Progenitor cell of endocrine pancreas (in vitro differentiated cells): ENCODE measurements at regions not wholly inside any gene's neighbourhood (a gene's known extent, or its start where the extent isn't known, plus 50 kb on each side); places are given as distances from the start of the nearest gene placed in this dataset.

Source experiments
- DNase-seq: peaks from one replicate; pipeline ENCODE4 v3.0.0; 2021; ENCODE audit warnings: low spot score; ENCODE audit not compliant: unreplicated experiment
- H3K27ac Mint-ChIP-seq: 2 replicates; pipeline ENCODE4 v1.8.0; 2021; ENCODE audit warnings: mild to moderate bottlenecking, moderate library complexity, mixed read lengths
- H3K27me3 Mint-ChIP-seq: 2 replicates; pipeline ENCODE4 v1.8.0; 2021; ENCODE audit warnings: mixed read lengths
- H3K36me3 Mint-ChIP-seq: 2 replicates; pipeline ENCODE4 v1.8.0; 2022; ENCODE audit warnings: mixed read lengths; ENCODE audit not compliant: insufficient read depth
- H3K4me1 Mint-ChIP-seq: 2 replicates; pipeline ENCODE4 v1.8.0; 2021; ENCODE audit warnings: low read depth, mixed read lengths
- H3K4me3 Mint-ChIP-seq: 2 replicates; pipeline ENCODE4 v1.8.0; 2021; ENCODE audit warnings: low read depth, mild to moderate bottlenecking, moderate library complexity, mixed read lengths
- H3K9me3 Mint-ChIP-seq: 2 replicates; pipeline ENCODE4 v1.8.0; 2021; ENCODE audit warnings: low read depth, mixed read lengths
- CTCF ChIP-seq: fragments of 200-600 bp; sonication (generic); IDR thresholded peaks from one replicate; pipeline ENCODE4 v1.5.0; 2021; ENCODE audit warnings: antibody characterized with exemption, mild to moderate bottlenecking; ENCODE audit not compliant: unreplicated experiment

- no peak for DNase-seq
- H3K4me3 Mint-ChIP-seq = no peak overlapping the region
- no peaks in the 10 kb centered on the region for H3K36me3 Mint-ChIP-seq
- H3K9me3 Mint-ChIP-seq = no peaks in the 10 kb centered on the region
- no peak for TF ChIP-seq CTCF
- peaks cover under 1% of the 10 kb centered on the region for H3K4me1 Mint-ChIP-seq
- H3K27ac Mint-ChIP-seq = no peak overlapping the region
- H3K27me3 Mint-ChIP-seq = peaks cover 5% of the 10 kb centered on the region
Measured at GRCh38 chr20:58019850-58020625, 208.4 kb downstream of the ANKRD60 start.

GRCh38 chr20:58019027-58019849, 209.2 kb downstream of the ANKRD60 start:
- DNase-seq = no peak
- Mint-ChIP-seq H3K4me1 (peaks cover 7% of the 10 kb centered on the region), H3K27ac (no peak overlapping the region), H3K36me3 (no peaks in the 10 kb centered on the region), H3K4me3 (no peak overlapping the region), H3K9me3 (no peaks in the 10 kb centered on the region), H3K27me3 (no peaks in the 10 kb centered on the region)
- no peak for TF ChIP-seq CTCF

GRCh38 chr20:58018590-58018989, 209.9 kb downstream of the ANKRD60 start:
- TF ChIP-seq CTCF = no peak
- DNase-seq = no peak
- Mint-ChIP-seq H3K4me1 (peaks cover 8% of the 10 kb centered on the region), H3K4me3 (no peak overlapping the region), H3K36me3 (no peaks in the 10 kb centered on the region), H3K9me3 (no peaks in the 10 kb centered on the region), H3K27ac (no peak overlapping the region), H3K27me3 (no peaks in the 10 kb centered on the region)

GRCh38 chr20:58017970-58018530, 210.4 kb downstream of the ANKRD60 start:
- Mint-ChIP-seq H3K27me3 (no peaks in the 10 kb centered on the region), H3K27ac (no peak overlapping the region), H3K4me3 (no peak overlapping the region), H3K9me3 (no peaks in the 10 kb centered on the region), H3K4me1 (peaks cover 8% of the 10 kb centered on the region), H3K36me3 (no peaks in the 10 kb centered on the region)
- DNase-seq = no peak
- no peak for TF ChIP-seq CTCF

- H3K36me3 Mint-ChIP-seq = no peaks in the 10 kb centered on the region
- H3K9me3 Mint-ChIP-seq = no peaks in the 10 kb centered on the region
- H3K27ac Mint-ChIP-seq = no peak overlapping the region
- no peak for DNase-seq
- no peaks in the 10 kb centered on the region for H3K27me3 Mint-ChIP-seq
- peaks cover 8% of the 10 kb centered on the region for H3K4me1 Mint-ChIP-seq
- H3K4me3 Mint-ChIP-seq = no peak overlapping the region
- TF ChIP-seq CTCF = no peak
Measured at GRCh38 chr20:58017231-58017969, 211.1 kb downstream of the ANKRD60 start.
